SK-N-SH (cell line): ENCODE measurements at regions not wholly inside any gene's neighbourhood (a gene's known extent, or its start where the extent isn't known, plus 50 kb on each side); places are given as distances from the start of the nearest gene placed in this dataset.

Experiments
- CTCF ChIA-PET: fragments of 300-600, 350-600 bp; formaldehyde crosslinking; extraction: SDS; loops from one replicate; lab custom pipeline; 2021; lab: Yijun Ruan, JAX
- POLR2A ChIA-PET: fragments of 350-600 bp; sonication (Branson Sonifier 250); formaldehyde crosslinking; extraction: SDS; loops from one replicate; lab custom pipeline; 2020; ENCODE audit warnings: antibody characterized with exemption, inconsistent platforms; lab: Yijun Ruan, JAX
- DNase-seq: peaks from one replicate; pipeline ENCODE4 v3.0.0; 2012
- H2AFZ ChIP-seq: fragments of 200-600 bp; sonication (generic); 2 replicates; pipeline ENCODE4 v1.8.1; 2016; ENCODE audit warnings: antibody characterized with exemption, mild to moderate bottlenecking, low read depth
- H3F3A ChIP-seq: fragments of 200-600 bp; sonication (generic); replicated peaks from 2 replicates; pipeline ENCODE3; 2016; ENCODE audit warnings: antibody characterized with exemption, mild to moderate bottlenecking; ENCODE audit not compliant: insufficient read depth
- H3K27ac ChIP-seq, 2 experiments: fragments of 200-500 bp in 1 of 2; fragments of 200-600 bp in 1 of 2; sonication (Bioruptor generic) in 1 of 2; sonication (generic), shearing (Covaris generic) in 1 of 2; 2 replicates each; pipeline versions ENCODE4 v1.5.1 to v1.6.1; 2014 to 2016; ENCODE audit warnings: low read depth in 2 of 2, inconsistent platforms in 1 of 2, low read length in 1 of 2, mild to moderate bottlenecking in 1 of 2, mixed read lengths in 1 of 2
- H3K27me3 ChIP-seq: fragments of 200-600 bp; sonication (generic), shearing (Covaris generic); 2 replicates; pipeline ENCODE4 v1.6.1; 2016; ENCODE audit warnings: mixed run types; ENCODE audit not compliant: insufficient read depth
- H3K36me3 ChIP-seq, 2 experiments: fragments of 200-500 bp in 1 of 2; fragments of 200-600 bp in 1 of 2; sonication (Bioruptor generic) in 1 of 2; sonication (generic) in 1 of 2; replicated peaks in 1 of 2; 2 replicates each; pipeline versions ENCODE3 to v1.5.1; 2014 to 2016; ENCODE audit warnings: low read length in 1 of 2, mild to moderate bottlenecking in 1 of 2; ENCODE audit not compliant: insufficient read depth in 2 of 2, control insufficient read depth in 1 of 2
- H3K4me1 ChIP-seq, 2 experiments: fragments of 200-500 bp in 1 of 2; fragments of 200-600 bp in 1 of 2; sonication (Bioruptor generic) in 1 of 2; sonication (generic), shearing (Covaris generic) in 1 of 2; 2 replicates each; pipeline versions ENCODE4 v1.5.1 to v1.6.1; 2014 to 2016; ENCODE audit warnings: low read depth in 1 of 2, low read length in 1 of 2, mixed run types in 1 of 2; ENCODE audit not compliant: insufficient read depth in 2 of 2, control insufficient read depth in 1 of 2
- H3K4me2 ChIP-seq: fragments of 200-600 bp; sonication (generic), shearing (Covaris generic); 2 replicates; pipeline ENCODE4 v1.6.1; 2017; ENCODE audit warnings: mixed run types
- H3K4me3 ChIP-seq, 2 experiments: fragments of 200-500 bp in 1 of 2; fragments of 200-600 bp in 1 of 2; sonication (Bioruptor generic) in 1 of 2; sonication (generic), shearing (Covaris generic) in 1 of 2; 2 replicates each; pipeline versions ENCODE4 v1.5.1 to v1.8.1; 2014 to 2016; ENCODE audit warnings: low read depth in 2 of 2, inconsistent platforms in 1 of 2, low read length in 1 of 2, mild to moderate bottlenecking in 1 of 2, mixed read lengths in 1 of 2, moderate library complexity in 1 of 2
- H3K79me2 ChIP-seq: fragments of 200-600 bp; sonication (generic); 2 replicates; pipeline ENCODE4 v1.8.1; 2017; ENCODE audit warnings: mild to moderate bottlenecking; ENCODE audit not compliant: insufficient read depth
- H3K9ac ChIP-seq: fragments of 200-600 bp; sonication (generic); 2 replicates; pipeline ENCODE4 v1.6.1; 2017; ENCODE audit warnings: mixed run types
- H3K9me2 ChIP-seq: fragments of 200-600 bp; sonication (generic); 2 replicates; pipeline ENCODE4 v1.6.1; 2017; ENCODE audit warnings: mixed run types
- H3K9me3 ChIP-seq: fragments of 200-600 bp; sonication (generic); 2 replicates; pipeline ENCODE4 v1.6.1; 2017; ENCODE audit warnings: mixed run types, mild to moderate bottlenecking, moderate library complexity
- H4K20me1 ChIP-seq: fragments of 200-600 bp; sonication (generic); 2 replicates; pipeline ENCODE4 v1.6.1; 2017; ENCODE audit warnings: mild to moderate bottlenecking, mixed run types; ENCODE audit not compliant: insufficient read depth
- CHD2 ChIP-seq: fragments of 150-350 bp; IDR thresholded peaks from 2 replicates; pipeline ENCODE4 v1.6.1; 2018; ENCODE audit warnings: low read length; ENCODE audit not compliant: partially characterized antibody
- CTCF ChIP-seq: fragments of 200-600 bp; sonication (generic); IDR thresholded peaks from 2 replicates; pipeline ENCODE4 v1.6.1; 2017; ENCODE audit warnings: antibody characterized with exemption, mild to moderate bottlenecking, moderate library complexity
- EP300 ChIP-seq, 2 experiments: IDR thresholded peaks; 2 replicates each; pipeline versions ENCODE4 v1.4.0 to v1.6.1; 2012; ENCODE audit warnings: borderline replicate concordance in 1 of 2, low read depth in 1 of 2, low read length in 1 of 2
- FOXJ3 ChIP-seq: sonication (generic); formaldehyde crosslinking; IDR thresholded peaks from 2 replicates; pipeline ENCODE4 v1.5.1; 2020; ENCODE audit warnings: mild to moderate bottlenecking, missing genetic modification reagents
- FOXM1 ChIP-seq: IDR thresholded peaks from 2 replicates; pipeline ENCODE4 v1.4.0; 2012; ENCODE audit warnings: low read depth, mild to moderate bottlenecking
- GABPA ChIP-seq: IDR thresholded peaks from 2 replicates; pipeline ENCODE4 v1.4.0; 2012; ENCODE audit warnings: low read depth, mild to moderate bottlenecking
- MAX ChIP-seq: IDR thresholded peaks from 2 replicates; pipeline ENCODE4 v1.4.0; 2012; ENCODE audit warnings: low read depth
- NFIC ChIP-seq: IDR thresholded peaks from 2 replicates; pipeline ENCODE4 v1.4.0; 2012; ENCODE audit warnings: borderline replicate concordance
- POLR2AphosphoS5 ChIP-seq: IDR thresholded peaks from 2 replicates; pipeline ENCODE4 v1.6.1; 2012; ENCODE audit warnings: low read depth, low read length
- RAD21 ChIP-seq: IDR thresholded peaks from 2 replicates; pipeline ENCODE4 v1.6.1; 2012; ENCODE audit warnings: mild to moderate bottlenecking, low read length
- RXRA ChIP-seq: IDR thresholded peaks from 2 replicates; pipeline ENCODE4 v1.4.0; 2012; ENCODE audit warnings: low read depth, mild to moderate bottlenecking, borderline replicate concordance
- TAF1 ChIP-seq: IDR thresholded peaks from 2 replicates; pipeline ENCODE4 v1.6.1; 2012; ENCODE audit warnings: low read depth, mild to moderate bottlenecking, low read length, moderate library complexity, borderline replicate concordance
- TEAD4 ChIP-seq: IDR thresholded peaks from 2 replicates; pipeline ENCODE4 v1.4.0; 2012; ENCODE audit warnings: mild to moderate bottlenecking, borderline replicate concordance; ENCODE audit not compliant: insufficient read depth
- WGBS: methylation state at CpG from one replicate; pipeline ENCODE4 v1.1.6; 2017; ENCODE audit warnings: low lambda C conversion rate; 5-methylcytosine and 5-hydroxymethylcytosine counted together
- TF ChIP-seq, protein P1 (sequence below): IDR thresholded peaks from 2 replicates; pipeline ENCODE4 v1.6.1; 2012; ENCODE audit warnings: mild to moderate bottlenecking, low read depth, low read length, moderate library complexity

DNA sequence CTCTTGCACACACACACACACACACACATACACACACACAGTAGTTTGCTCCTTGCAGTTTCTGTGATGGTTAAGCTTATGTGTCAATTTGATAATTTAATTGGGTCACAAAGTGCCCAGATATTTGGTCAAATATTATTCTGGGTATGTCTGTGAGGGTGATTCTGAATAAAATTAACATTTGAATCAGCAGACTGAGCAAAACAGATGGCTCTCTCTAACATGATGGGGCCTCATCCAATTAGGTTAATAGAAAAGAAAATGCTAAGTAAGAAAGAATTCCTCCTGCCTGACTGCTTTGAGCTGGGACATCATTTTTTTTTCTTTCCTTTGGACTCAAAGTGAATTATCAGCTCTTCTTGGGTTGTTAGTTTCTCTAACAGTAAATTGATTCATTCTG is 191.2 kb upstream of the INTU start (continued):
- TF ChIP-seq CTCF, result no peak

GRCh38 chr4:127445471-127445870 is 187.3 kb upstream of the INTU start:
- ChIA-PET POLR2A (no interaction called here), CTCF (interaction anchor here (1.0 kb wide), 1 partner anchor 796 kb away, joined by 3 read pairs; no protein-coding TSS in a partner anchor)
- Histone ChIP-seq H2AFZ (no peak overlapping the region), H3K4me3 (no peak overlapping the region), H3K79me2 (no peaks in the 10 kb centered on the region), H3F3A (no peaks in the 10 kb centered on the region), H3K9me3 (no peaks in the 10 kb centered on the region), H3K4me2 (no peak overlapping the region), H3K27me3 (no peaks in the 10 kb centered on the region), H3K4me1 (no peaks in the 10 kb centered on the region), H3K9ac (no peak overlapping the region), H3K9me2 (no peaks in the 10 kb centered on the region), H3K27ac (no peak overlapping the region), H4K20me1 (no peaks in the 10 kb centered on the region), H3K36me3 (no peaks in the 10 kb centered on the region)
- no peak for DNase-seq
- TF ChIP-seq POLR2AphosphoS5 (no peak), RXRA (no peak), FOXJ3 (CRISPR knock-in tag) (no peak)
- TF ChIP-seq, protein P1, sequence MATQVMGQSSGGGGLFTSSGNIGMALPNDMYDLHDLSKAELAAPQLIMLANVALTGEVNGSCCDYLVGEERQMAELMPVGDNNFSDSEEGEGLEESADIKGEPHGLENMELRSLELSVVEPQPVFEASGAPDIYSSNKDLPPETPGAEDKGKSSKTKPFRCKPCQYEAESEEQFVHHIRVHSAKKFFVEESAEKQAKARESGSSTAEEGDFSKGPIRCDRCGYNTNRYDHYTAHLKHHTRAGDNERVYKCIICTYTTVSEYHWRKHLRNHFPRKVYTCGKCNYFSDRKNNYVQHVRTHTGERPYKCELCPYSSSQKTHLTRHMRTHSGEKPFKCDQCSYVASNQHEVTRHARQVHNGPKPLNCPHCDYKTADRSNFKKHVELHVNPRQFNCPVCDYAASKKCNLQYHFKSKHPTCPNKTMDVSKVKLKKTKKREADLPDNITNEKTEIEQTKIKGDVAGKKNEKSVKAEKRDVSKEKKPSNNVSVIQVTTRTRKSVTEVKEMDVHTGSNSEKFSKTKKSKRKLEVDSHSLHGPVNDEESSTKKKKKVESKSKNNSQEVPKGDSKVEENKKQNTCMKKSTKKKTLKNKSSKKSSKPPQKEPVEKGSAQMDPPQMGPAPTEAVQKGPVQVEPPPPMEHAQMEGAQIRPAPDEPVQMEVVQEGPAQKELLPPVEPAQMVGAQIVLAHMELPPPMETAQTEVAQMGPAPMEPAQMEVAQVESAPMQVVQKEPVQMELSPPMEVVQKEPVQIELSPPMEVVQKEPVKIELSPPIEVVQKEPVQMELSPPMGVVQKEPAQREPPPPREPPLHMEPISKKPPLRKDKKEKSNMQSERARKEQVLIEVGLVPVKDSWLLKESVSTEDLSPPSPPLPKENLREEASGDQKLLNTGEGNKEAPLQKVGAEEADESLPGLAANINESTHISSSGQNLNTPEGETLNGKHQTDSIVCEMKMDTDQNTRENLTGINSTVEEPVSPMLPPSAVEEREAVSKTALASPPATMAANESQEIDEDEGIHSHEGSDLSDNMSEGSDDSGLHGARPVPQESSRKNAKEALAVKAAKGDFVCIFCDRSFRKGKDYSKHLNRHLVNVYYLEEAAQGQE, result no peak
- WGBS, result 25% methylated on average over 3 of the region's 3 CpGs

- TF ChIP-seq RAD21, result no peak
- TF ChIP-seq GABPA, result no peak
- no peak for TF ChIP-seq TAF1
- TF ChIP-seq EP300 (IDR thresholded peaks at IDR 0.05; ENCODE audit: borderline replicate concordance in 1 of 2, low read depth in 1 of 2, low read length in 1 of 2), result no peak
- no peak for TF ChIP-seq FOXM1
- no peak for TF ChIP-seq TEAD4
- no peak for TF ChIP-seq NFIC
- TF ChIP-seq MAX, result no peak
- TF ChIP-seq CHD2, result no peak
- TF ChIP-seq, all 33 proteins: peak for 0
- Histone ChIP-seq H3F3A (no peaks in the 10 kb centered on the region), H3K4me2 (no peak overlapping the region), H2AFZ (no peak overlapping the region), H3K4me1 (no peaks in the 10 kb centered on the region), H3K9me2 (no peaks in the 10 kb centered on the region), H3K79me2 (no peaks in the 10 kb centered on the region), H3K27me3 (no peaks in the 10 kb centered on the region), H3K4me3 (no peak overlapping the region), H3K36me3 (no peaks in the 10 kb centered on the region), H3K27ac (no peak overlapping the region), H3K9ac (no peak overlapping the region), H3K9me3 (no peaks in the 10 kb centered on the region), H4K20me1 (no peaks in the 10 kb centered on the region)
- WGBS, result 36% methylated on average over 4 of the region's 4 CpGs
- CTCF ChIA-PET, result interaction anchor here (1.0 kb wide), 1 partner anchor 797 kb away, joined by 3 read pairs; no protein-coding TSS in a partner anchor
- POLR2A ChIA-PET, result no interaction called here
- no peak for DNase-seq
Measured at GRCh38 chr4:127446427-127446885, 186.3 kb upstream of the INTU start.
